Heart left ventricle (tissue), 16 donors: ENCODE measurements at regions not wholly inside any gene's neighbourhood (a gene's known extent, or its start where the extent isn't known, plus 50 kb on each side); places are given as distances from the start of the nearest gene placed in this dataset.

Experiments
- ATAC-seq, 4 donors: fragments of 200-7000 bp; cut with Tn5 transposase; one replicate each; pipeline ENCODE4 v1.9.1; 2020 to 2022; ENCODE audit warnings: moderate library complexity in 4 of 4, mild to moderate bottlenecking in 3 of 4, moderate number of reproducible peaks in 1 of 4
- DNase-seq, 5 donors: peaks; one replicate each; pipeline ENCODE4 v3.0.0-alpha.2; 2020
- H3K27ac ChIP-seq, 12 donors: fragments of 200-600 bp; sonication (generic) in 4 of 12; one replicate each; pipeline versions ENCODE4 v1.5.0 to v1.8.0; 2016 to 2022; ENCODE audit warnings: mild to moderate bottlenecking in 2 of 12
- H3K27me3 ChIP-seq, 9 donors: fragments of 200-600 bp; sonication (generic) in 2 of 9; one replicate each; pipeline versions ENCODE4 v1.5.1 to v1.8.0; 2016 to 2022; ENCODE audit warnings: mild to moderate bottlenecking in 3 of 9
- H3K36me3 ChIP-seq, 9 donors: fragments of 200-600 bp; sonication (generic) in 2 of 9; one replicate each; pipeline versions ENCODE4 v1.5.0 to v1.8.0; 2018 to 2022; ENCODE audit warnings: mild to moderate bottlenecking in 2 of 9
- H3K4me1 ChIP-seq, 12 donors: fragments of 200-600 bp; sonication (generic) in 4 of 12; one replicate each; pipeline versions ENCODE4 v1.5.0 to v1.8.0; 2016 to 2022; ENCODE audit warnings: mild to moderate bottlenecking in 3 of 12
- H3K4me3 ChIP-seq, 12 donors: fragments of 200-600 bp; sonication (generic) in 4 of 12; one replicate each; pipeline versions ENCODE4 v1.5.0 to v1.8.0; 2017 to 2022; ENCODE audit warnings: mild to moderate bottlenecking in 9 of 12, moderate library complexity in 4 of 12
- H3K9me3 ChIP-seq, 12 donors: fragments of 200-600 bp; sonication (generic) in 4 of 12; one replicate each; pipeline versions ENCODE4 v1.5.0 to v1.8.0; 2016 to 2022; ENCODE audit warnings: mild to moderate bottlenecking in 1 of 12
- CTCF ChIP-seq, 12 donors: fragments of 200-600 bp; sonication (generic) in 4 of 12; IDR thresholded peaks; one replicate each; pipeline versions ENCODE4 v1.5.0 to v1.8.0; 2018 to 2022; ENCODE audit warnings: antibody characterized with exemption in 12 of 12, mild to moderate bottlenecking in 5 of 12
- POLR2A ChIP-seq, 2 donors: fragments of 450-650 bp; IDR thresholded peaks; one replicate each; pipeline ENCODE4 v1.6.1; 2017; ENCODE audit warnings: antibody characterized with exemption in 2 of 2, mild to moderate bottlenecking in 2 of 2, moderate library complexity in 2 of 2
- WGBS, 4 donors: extraction: QIAGEN DNeasy Blood & Tissue Kit in 2 of 4; methylation state at CpG; one replicate each; pipeline versions ENCODE4 v1.1.5 to v1.1.7; 2013 to 2018; 5-methylcytosine and 5-hydroxymethylcytosine counted together
- intact Hi-C, 10 donors: fragments of 100-400 bp; cut with DNase I; formaldehyde crosslinking; loops; one replicate each; pipeline versions ENCODE4 v1.11.1 to v1.14.2; 2022
- donor health status: ischemic (EF 13 %, LVEDD 7.1; RV severe dilation, severe dysfunction).
- donor health status: healthy with polysubstance abuse.
- donor health status: DM: no; HTN: yes; CAD: no.
- donor health status: DM: no; HTN: no; CAD: no.
- donor health status: ischemic (EF 25% LVEDD 6.9; RV normal size, moderate dysfunction).
- donor health status: ischemic (EF 25% LVEDD 5.7; RV mildly dilated, moderate dysfunction).
- donor health status: healthy.
- donor health status: DM: yes; HTN: yes; CAD: no.
- donor health status: ischemic (EF 35%, LVEDD 5.7; RV mildly dilated, moderate dysfunction).
- donor health status: nonischemic (EF 11% LVEDD 7.7; RV severe dilation, severe dysfunction).
- donor health status: DM: yes; HTN: yes; CAD: no.
- donor health status: PGD.
- donor health status: ischemic (EF 29% LVEDD 5.4; RV normal size, mild dysfunction).
- donor health status: nonischemic (EF 23%, LVEDD 6.1; RV moderate dilation, normal function).

- TF ChIP-seq POLR2A (IDR thresholded peaks at IDR 0.05) (no peak), CTCF (IDR thresholded peaks at IDR 0.05) (no peak)
These were observed 1636.9 kb upstream of the ACVR2A start for GRCh38 chr2:146207901-146208300.

GRCh38 chr2:146207417-146207816 is 1637.4 kb upstream of the ACVR2A start:
- ATAC-seq (no peak), DNase-seq (no peak)
- intact Hi-C loops: no loop called here
- Histone ChIP-seq H3K9me3 (peaks cover 0 to 7% (median 0%) of the 10 kb centered on the region in 12 donors), H3K27me3 (no peaks in the 10 kb centered on the region), H3K4me1 (no peaks in the 10 kb centered on the region), H3K36me3 (no peaks in the 10 kb centered on the region), H3K4me3 (no peak overlapping the region), H3K27ac (no peak overlapping the region)
- 59 to 70% (median 63%) methylated on average over 1 of the region's 1 CpG for WGBS, 4 donors
- no peak for TF ChIP-seq POLR2A (IDR thresholded peaks at IDR 0.05)
- no peak for TF ChIP-seq CTCF (IDR thresholded peaks at IDR 0.05)

More at GRCh38 chr2:146207901-146208300, 1636.9 kb upstream of the ACVR2A start:
- H3K4me3 ChIP-seq: no peak overlapping the region
- H3K27me3 ChIP-seq: no peaks in the 10 kb centered on the region
- no peak overlapping the region for H3K27ac ChIP-seq
- H3K9me3 ChIP-seq: peaks cover 0 to 7% (median 0%) of the 10 kb centered on the region in 12 donors
- no peaks in the 10 kb centered on the region for H3K4me1 ChIP-seq
- 89 to 92% (median 90%) methylated on average over 3 of the region's 3 CpGs for WGBS, 4 donors
- intact Hi-C loops: no loop called here
- H3K36me3 ChIP-seq: no peaks in the 10 kb centered on the region
- no peak for ATAC-seq
- DNase-seq: no peak

GRCh38 chr2:146203064-146203624 is 1641.7 kb upstream of the ACVR2A start:
- Histone ChIP-seq H3K9me3 (no peaks in the 10 kb centered on the region), H3K36me3 (no peaks in the 10 kb centered on the region), H3K4me3 (no peak overlapping the region), H3K27ac (no peak overlapping the region), H3K4me1 (no peaks in the 10 kb centered on the region), H3K27me3 (no peaks in the 10 kb centered on the region)
- intact Hi-C loops: no loop called here
- 80 to 85% (median 83%) methylated on average over 5 of the region's 5 CpGs for WGBS, 4 donors
- DNase-seq (no peak), ATAC-seq (no peak)
- no peak for TF ChIP-seq CTCF (IDR thresholded peaks at IDR 0.05)
- no peak for TF ChIP-seq POLR2A (IDR thresholded peaks at IDR 0.05)

GRCh38 chr2:146193619-146194018 is 1651.2 kb upstream of the ACVR2A start:
- H3K4me1 ChIP-seq: no peaks in the 10 kb centered on the region
- ATAC-seq: no peak
- intact Hi-C loops: no loop called here
- TF ChIP-seq CTCF (IDR thresholded peaks at IDR 0.05) (no peak), POLR2A (IDR thresholded peaks at IDR 0.05) (no peak)
- H3K36me3 ChIP-seq: no peaks in the 10 kb centered on the region
- no peak overlapping the region for H3K27ac ChIP-seq
- H3K9me3 ChIP-seq: no peaks in the 10 kb centered on the region
- no peaks in the 10 kb centered on the region for H3K27me3 ChIP-seq
- no peak overlapping the region for H3K4me3 ChIP-seq
- DNase-seq: no peak
